Karpas-422 (cell line): ENCODE measurements at regions not wholly inside any gene's neighbourhood (a gene's known extent, or its start where the extent isn't known, plus 50 kb on each side); places are given as distances from the start of the nearest gene placed in this dataset.

ENCODE experiments used
- DNase-seq: peaks from one replicate; pipeline ENCODE4 v3.0.0-alpha.2; 2015
- H2AFZ ChIP-seq: fragments of 200-600 bp; sonication (generic); 2 replicates; pipeline ENCODE4 v1.6.1; 2014; ENCODE audit warnings: antibody characterized with exemption, low read length, mixed read lengths
- H3K27ac ChIP-seq: fragments of 200-600 bp; sonication (generic); 2 replicates; pipeline ENCODE4 v1.5.1; 2014; ENCODE audit warnings: mild to moderate bottlenecking, low read length, moderate library complexity
- H3K27me3 ChIP-seq: fragments of 200-600 bp; sonication (generic); 2 replicates; pipeline ENCODE4 v1.6.1; 2014; ENCODE audit warnings: low read length, mixed read lengths
- H3K36me3 ChIP-seq: fragments of 200-600 bp; sonication (generic); 2 replicates; pipeline ENCODE4 v1.6.1; 2014; ENCODE audit warnings: low read length, mixed read lengths; ENCODE audit not compliant: insufficient read depth
- H3K4me1 ChIP-seq: fragments of 200-600 bp; sonication (generic); 2 replicates; pipeline ENCODE4 v1.6.1; 2014; ENCODE audit warnings: mild to moderate bottlenecking, low read length, mixed read lengths
- H3K4me2 ChIP-seq: fragments of 200-600 bp; sonication (generic); 2 replicates; pipeline ENCODE4 v1.6.1; 2014; ENCODE audit warnings: low read length, low read depth, mild to moderate bottlenecking; ENCODE audit not compliant: poor library complexity, severe bottlenecking
- H3K4me3 ChIP-seq: fragments of 200-600 bp; sonication (generic); 2 replicates; pipeline ENCODE4 v1.5.1; 2014; ENCODE audit warnings: mild to moderate bottlenecking, antibody characterized with exemption, low read length, mixed read lengths
- H3K79me2 ChIP-seq: fragments of 200-600 bp; sonication (generic); 2 replicates; pipeline ENCODE4 v1.6.1; 2014; ENCODE audit warnings: mild to moderate bottlenecking, low read length, mixed read lengths
- H3K9ac ChIP-seq: fragments of 200-600 bp; sonication (generic); 2 replicates; pipeline ENCODE4 v1.6.0; 2014; ENCODE audit warnings: low read length
- H3K9me2 ChIP-seq: fragments of 200-600 bp; sonication (generic), shearing (Covaris generic); replicated peaks from 2 replicates; pipeline ENCODE4 v1.6.0; 2014; ENCODE audit warnings: mild to moderate bottlenecking, low read length, moderate library complexity; ENCODE audit not compliant: insufficient read depth
- H3K9me3 ChIP-seq: fragments of 300-700, 200-600 bp; sonication (generic); 2 replicates; pipeline ENCODE4 v1.6.1; 2014; ENCODE audit warnings: low read length, mixed read lengths
- H4K20me1 ChIP-seq: fragments of 200-600 bp; sonication (generic); 2 replicates; pipeline ENCODE4 v1.6.1; 2014; ENCODE audit warnings: mild to moderate bottlenecking, antibody characterized with exemption, low read length, low read depth; ENCODE audit not compliant: insufficient read depth

DNA sequence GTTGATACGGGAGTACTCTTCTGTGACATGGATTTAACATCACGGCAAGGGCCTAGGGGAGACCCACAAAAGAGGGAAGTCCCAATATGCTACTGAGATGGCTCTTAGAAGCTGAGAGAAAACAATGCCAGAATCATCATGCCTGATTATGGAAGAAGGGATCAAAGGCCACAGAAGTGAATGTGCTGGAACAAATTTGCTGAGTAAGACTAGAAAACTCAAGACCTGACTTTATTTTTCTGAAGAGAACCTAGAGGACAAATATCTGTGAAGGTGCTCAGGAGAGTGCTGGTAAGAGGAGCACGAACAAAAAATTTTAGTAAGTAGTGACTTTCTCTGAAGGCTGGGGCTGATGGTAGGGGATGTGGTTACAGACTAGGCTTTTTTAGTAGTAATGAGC is 277.0 kb downstream of the ZEB1 start:
- Histone ChIP-seq H3K27me3 (no peaks in the 10 kb centered on the region; the same call in 1 of the 2 replicates), H3K79me2 (no peaks in the 10 kb centered on the region), H3K4me1 (peaks cover 3% of the 10 kb centered on the region; the same call in 1 of the 2 replicates), H3K36me3 (no peaks in the 10 kb centered on the region), H2AFZ (no peak overlapping the region), H3K9ac (no peak overlapping the region), H3K9me2 (no peaks in the 10 kb centered on the region), H3K9me3 (peaks cover 6% of the 10 kb centered on the region), H3K4me2 (no peak overlapping the region), H3K4me3 (no peak overlapping the region), H4K20me1 (no peaks in the 10 kb centered on the region), H3K27ac (no peak overlapping the region)
- no peak for DNase-seq

DNA sequence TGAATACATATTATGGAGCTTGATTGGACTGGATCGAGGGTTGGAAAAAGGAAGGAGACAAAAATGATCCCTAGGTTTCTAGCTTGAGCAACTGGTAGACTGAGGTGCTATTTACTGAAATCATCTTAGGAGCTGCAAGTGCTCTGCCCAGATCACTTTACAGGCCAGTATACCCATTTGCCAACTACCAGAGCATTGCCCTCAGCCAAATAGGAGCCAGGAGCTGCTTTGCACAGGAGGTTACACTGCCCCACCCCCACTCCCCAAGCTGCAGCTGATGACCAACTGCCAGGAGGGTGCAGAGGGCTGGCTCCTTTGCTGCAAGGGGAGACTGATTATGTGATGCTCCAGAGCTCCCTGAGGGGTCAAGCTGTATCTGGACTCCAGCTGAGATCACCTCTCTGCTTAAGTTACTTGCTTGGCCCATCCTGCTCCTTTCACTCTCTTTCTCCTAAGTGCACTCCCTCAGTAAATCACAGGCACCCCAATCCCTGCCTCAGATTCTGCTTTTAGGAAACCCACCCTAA is 275.4 kb downstream of the ZEB1 start:
- no peak overlapping the region for H2AFZ ChIP-seq
- peaks cover 6% of the 10 kb centered on the region for H3K9me3 ChIP-seq
- no peak overlapping the region for H3K9ac ChIP-seq
- H3K4me1 ChIP-seq: peaks cover 3% of the 10 kb centered on the region; the same call in 1 of the 2 replicates
- no peak overlapping the region for H3K4me2 ChIP-seq
- H3K79me2 ChIP-seq: no peaks in the 10 kb centered on the region
- DNase-seq: no peak
- H3K36me3 ChIP-seq: no peaks in the 10 kb centered on the region
- no peak overlapping the region for H3K27ac ChIP-seq
- H3K4me3 ChIP-seq: no peak overlapping the region
- no peaks in the 10 kb centered on the region for H4K20me1 ChIP-seq
- no peaks in the 10 kb centered on the region; the same call in 1 of the 2 replicates for H3K27me3 ChIP-seq
- no peaks in the 10 kb centered on the region for H3K9me2 ChIP-seq

DNA sequence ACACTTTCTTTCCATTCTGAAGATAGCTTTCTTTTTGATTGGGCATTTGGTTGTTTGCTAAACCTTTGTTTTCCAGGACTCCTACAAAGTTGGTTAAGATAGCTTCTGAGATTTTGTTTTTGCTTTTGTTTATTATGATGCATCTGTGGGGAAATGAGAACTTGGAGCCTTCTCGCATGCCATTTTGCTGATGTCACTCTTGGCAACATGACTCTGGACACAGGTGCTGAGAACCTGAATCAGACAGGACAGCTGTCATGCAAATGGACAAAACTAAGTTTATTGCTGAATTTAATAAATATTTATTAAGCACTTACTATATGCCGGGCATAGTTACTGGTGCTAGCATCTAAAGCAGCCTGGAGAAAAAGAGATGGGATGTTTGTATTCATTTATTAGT is 274.1 kb downstream of the ZEB1 start:
- no peak overlapping the region for H3K4me3 ChIP-seq
- H3K36me3 ChIP-seq: no peaks in the 10 kb centered on the region
- H3K9ac ChIP-seq: no peak overlapping the region
- H3K27ac ChIP-seq: no peak overlapping the region
- H2AFZ ChIP-seq: no peak overlapping the region
- no peak for DNase-seq
- no peak overlapping the region for H3K4me2 ChIP-seq
- no peaks in the 10 kb centered on the region for H3K9me2 ChIP-seq
- no peaks in the 10 kb centered on the region for H4K20me1 ChIP-seq
- no peaks in the 10 kb centered on the region for H3K79me2 ChIP-seq
- peaks cover 3% of the 10 kb centered on the region; the same call in 1 of the 2 replicates for H3K4me1 ChIP-seq
- no peaks in the 10 kb centered on the region; the same call in 1 of the 2 replicates for H3K27me3 ChIP-seq
- H3K9me3 ChIP-seq: peaks cover 6% of the 10 kb centered on the region

DNA sequence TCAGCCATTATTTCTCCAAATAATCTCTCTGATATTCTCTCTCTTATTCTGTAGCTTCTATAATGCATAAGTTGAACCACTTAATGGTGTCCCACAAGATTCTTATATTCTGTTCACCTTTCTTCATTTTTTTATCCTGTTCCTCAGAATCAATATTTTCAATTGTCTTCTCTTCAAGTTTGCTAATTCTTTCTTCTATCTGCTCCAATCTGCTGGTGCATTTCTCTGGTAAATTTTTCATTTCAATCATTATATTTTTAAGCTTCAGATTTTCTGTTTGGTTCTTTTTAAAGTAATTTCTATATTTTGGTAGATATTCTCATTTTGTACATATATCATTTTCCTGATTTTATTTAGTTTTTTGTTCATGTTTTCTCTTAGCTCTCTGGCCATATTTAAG is 272.6 kb downstream of the ZEB1 start:
- Histone ChIP-seq H3K79me2 (no peaks in the 10 kb centered on the region), H3K27me3 (no peaks in the 10 kb centered on the region; the same call in 1 of the 2 replicates), H3K36me3 (no peaks in the 10 kb centered on the region), H3K9ac (no peak overlapping the region), H3K27ac (no peak overlapping the region), H3K4me3 (no peak overlapping the region), H3K9me2 (no peaks in the 10 kb centered on the region), H2AFZ (no peak overlapping the region), H3K9me3 (peaks cover 6% of the 10 kb centered on the region), H4K20me1 (no peaks in the 10 kb centered on the region), H3K4me1 (peaks cover under 1% of the 10 kb centered on the region; the same call in 1 of the 2 replicates), H3K4me2 (no peak overlapping the region)
- DNase-seq: no peak

DNA sequence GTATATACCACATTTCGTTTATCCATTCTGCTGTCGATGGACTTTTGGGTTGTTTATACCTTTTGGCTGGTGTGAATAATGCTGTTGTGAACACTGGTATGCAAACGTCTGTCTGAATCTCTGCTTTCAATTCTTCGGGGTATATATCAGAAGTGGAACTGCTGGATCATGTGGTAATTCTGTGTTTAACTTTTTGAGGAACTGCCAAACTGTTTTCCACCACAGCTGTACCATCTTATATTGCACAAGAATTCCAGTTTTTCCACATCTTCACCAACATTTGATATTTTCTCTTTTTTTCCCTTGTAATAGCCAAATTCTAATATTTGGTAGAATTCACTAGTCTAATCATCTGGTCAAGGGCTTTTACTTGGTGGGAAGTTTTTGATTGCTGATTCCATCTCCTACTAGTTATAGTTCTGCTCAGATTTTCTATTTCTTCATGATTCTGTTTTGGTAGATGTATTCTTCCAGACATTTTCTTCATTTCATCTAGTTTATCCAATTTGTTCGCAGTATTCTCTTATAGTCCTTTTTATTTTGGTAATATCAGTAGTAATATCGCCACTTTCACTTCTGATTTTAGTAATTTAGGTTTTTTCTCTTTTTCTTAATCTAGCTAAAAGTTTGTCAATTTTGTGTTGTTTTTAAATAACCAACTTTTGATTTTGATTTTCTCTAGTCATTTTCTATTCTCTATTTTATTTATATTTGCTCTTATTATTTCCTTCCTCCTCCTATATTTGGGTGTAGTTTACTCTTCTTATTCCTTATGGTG is 271.2 kb downstream of the ZEB1 start:
- no peak overlapping the region for H2AFZ ChIP-seq
- H3K79me2 ChIP-seq: no peaks in the 10 kb centered on the region
- no peak overlapping the region for H3K27ac ChIP-seq
- H4K20me1 ChIP-seq: no peaks in the 10 kb centered on the region
- no peak overlapping the region for H3K4me3 ChIP-seq
- H3K9me3 ChIP-seq: peaks cover 6% of the 10 kb centered on the region
- H3K27me3 ChIP-seq: no peaks in the 10 kb centered on the region
- no peaks in the 10 kb centered on the region for H3K9me2 ChIP-seq
- no peaks in the 10 kb centered on the region for H3K4me1 ChIP-seq
- H3K4me2 ChIP-seq: no peak overlapping the region
- H3K36me3 ChIP-seq: no peaks in the 10 kb centered on the region
- H3K9ac ChIP-seq: no peak overlapping the region
- no peak for DNase-seq

DNA sequence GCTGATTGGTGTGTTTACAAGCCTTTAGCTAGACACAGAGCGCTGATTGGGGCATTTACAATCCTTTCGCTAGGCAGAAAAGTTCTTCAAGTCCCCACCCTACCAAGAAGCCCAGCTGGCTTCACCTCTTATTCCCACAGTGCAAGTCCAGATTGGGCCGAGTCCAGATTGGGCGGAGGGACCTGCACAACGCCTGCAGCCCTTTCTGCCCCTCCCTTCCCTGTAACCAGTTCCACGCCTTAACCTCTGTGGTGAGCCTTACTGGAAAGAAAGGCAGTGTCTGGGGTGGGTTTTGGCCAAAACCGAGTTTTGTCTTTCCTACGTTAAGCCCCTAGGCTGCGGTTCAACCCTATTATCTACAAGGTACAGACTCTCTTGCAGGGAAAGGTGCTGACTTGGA is 268.7 kb downstream of the ZEB1 start:
- no peak overlapping the region for H3K4me3 ChIP-seq
- H3K4me1 ChIP-seq: no peaks in the 10 kb centered on the region
- no peak overlapping the region for H3K4me2 ChIP-seq
- no peak overlapping the region for H3K27ac ChIP-seq
- H3K9me2 ChIP-seq: no peaks in the 10 kb centered on the region
- H3K27me3 ChIP-seq: no peaks in the 10 kb centered on the region
- H2AFZ ChIP-seq: no peak overlapping the region
- H4K20me1 ChIP-seq: no peaks in the 10 kb centered on the region
- H3K9ac ChIP-seq: no peak overlapping the region
- peaks cover 6% of the 10 kb centered on the region for H3K9me3 ChIP-seq
- no peaks in the 10 kb centered on the region for H3K79me2 ChIP-seq
- no peak for DNase-seq
- H3K36me3 ChIP-seq: no peaks in the 10 kb centered on the region

DNA sequence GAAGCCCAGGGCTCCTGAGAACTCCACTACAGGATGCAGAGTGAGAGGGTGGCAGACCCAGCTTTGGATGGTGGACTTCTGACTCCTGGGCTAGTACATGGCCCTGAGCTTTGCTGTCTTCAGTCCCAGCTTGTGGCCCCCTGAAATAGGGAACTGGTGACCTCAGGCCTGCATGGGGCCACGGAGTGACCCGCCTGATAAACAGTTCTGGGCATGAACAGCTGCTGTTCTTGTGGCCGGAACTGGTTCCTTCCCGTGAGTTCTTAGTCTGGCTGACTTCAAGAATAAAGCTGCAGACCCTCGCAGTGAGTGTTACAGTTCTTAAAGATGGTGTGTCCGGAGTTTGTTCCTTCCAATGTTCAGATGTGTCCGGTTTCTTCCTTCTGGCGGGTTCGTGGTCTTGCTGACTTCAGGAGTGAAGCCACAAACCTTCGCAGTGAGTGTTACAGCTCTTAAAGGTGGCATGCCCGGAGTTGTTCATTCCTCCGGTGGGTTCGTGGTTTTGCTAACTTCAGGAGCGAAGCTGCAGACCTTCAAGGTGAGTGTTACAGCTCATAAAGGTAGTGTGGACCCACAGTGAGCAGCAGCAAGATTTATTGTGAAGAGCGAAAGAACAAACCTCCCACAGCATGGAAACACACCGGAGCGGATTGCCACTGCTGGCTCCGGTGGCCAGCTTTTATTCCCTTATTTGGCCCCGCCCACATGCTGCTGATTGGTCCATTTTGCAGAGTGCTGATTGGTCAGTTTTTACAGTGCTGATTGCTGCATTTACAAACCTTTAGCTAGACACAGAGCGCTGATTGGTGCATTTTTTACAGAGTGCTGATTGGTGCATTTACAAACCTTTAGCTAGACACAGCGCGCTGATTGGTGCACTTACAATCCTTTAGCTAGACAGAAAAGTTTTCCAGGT is 268.0 kb downstream of the ZEB1 start:
- Histone ChIP-seq H3K9ac (no peak overlapping the region), H3K79me2 (no peaks in the 10 kb centered on the region), H3K27ac (no peak overlapping the region), H3K9me3 (peaks cover 2% of the 10 kb centered on the region), H2AFZ (no peak overlapping the region), H3K4me1 (no peaks in the 10 kb centered on the region), H3K4me2 (no peak overlapping the region), H3K9me2 (no peaks in the 10 kb centered on the region), H3K4me3 (no peak overlapping the region), H4K20me1 (no peaks in the 10 kb centered on the region), H3K36me3 (no peaks in the 10 kb centered on the region), H3K27me3 (no peaks in the 10 kb centered on the region)
- no peak for DNase-seq

DNA sequence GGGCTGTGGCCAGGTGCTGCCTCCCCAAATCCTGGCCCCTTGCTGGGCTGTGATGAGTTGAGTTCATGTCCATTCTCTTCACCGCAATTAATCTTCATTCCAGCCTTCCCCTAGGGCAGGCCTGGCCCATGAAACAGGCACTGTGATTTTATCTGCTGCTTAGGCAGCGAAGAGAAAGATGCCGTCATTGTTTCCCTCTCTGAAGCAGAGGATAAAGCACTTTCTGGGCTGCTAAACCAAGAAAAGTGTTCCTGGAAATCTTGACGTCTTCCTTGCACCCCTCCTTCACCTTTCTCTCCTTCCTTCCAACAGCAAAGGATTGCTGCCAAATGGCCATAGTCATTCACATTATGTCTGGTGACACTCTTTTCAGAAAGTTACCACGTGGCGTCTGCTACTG is 265.9 kb downstream of the ZEB1 start:
- Histone ChIP-seq H2AFZ (no peak overlapping the region), H3K36me3 (no peaks in the 10 kb centered on the region), H3K9me2 (no peaks in the 10 kb centered on the region), H4K20me1 (no peaks in the 10 kb centered on the region), H3K27ac (no peak overlapping the region), H3K4me1 (no peaks in the 10 kb centered on the region), H3K79me2 (no peaks in the 10 kb centered on the region), H3K4me3 (no peak overlapping the region), H3K27me3 (no peaks in the 10 kb centered on the region), H3K9me3 (no peaks in the 10 kb centered on the region), H3K9ac (no peak overlapping the region), H3K4me2 (no peak overlapping the region)
- DNase-seq: no peak
